ENCODE measurements at regions not wholly inside any gene's neighbourhood (a gene's known extent, or its start where the extent isn't known, plus 50 kb on each side); places are given as distances from the start of the nearest gene placed in this dataset.

- TF ChIP-seq TOX (CRISPR knock-in tag; IDR thresholded peaks at IDR 0.05; ENCODE audit: borderline replicate concordance) (no peak), CREB5 (CRISPR knock-in tag; IDR thresholded peaks at IDR 0.05; ENCODE audit: low read depth) (no peak), ZFP30 (CRISPR knock-in tag; IDR thresholded peaks at IDR 0.05) (no peak), SNAI2 (CRISPR knock-in tag; IDR thresholded peaks at IDR 0.05) (no peak), PATZ1 (CRISPR knock-in tag; IDR thresholded peaks at IDR 0.05; ENCODE audit: borderline replicate concordance) (no peak), PPARA (CRISPR knock-in tag; IDR thresholded peaks at IDR 0.05; ENCODE audit: borderline replicate concordance) (no peak), TCF4 (CRISPR knock-in tag; IDR thresholded peaks at IDR 0.05; ENCODE audit: borderline replicate concordance) (no peak), POU6F1 (CRISPR knock-in tag; IDR thresholded peaks at IDR 0.05; ENCODE audit: borderline replicate concordance, low read depth) (no peak), CSDC2 (CRISPR knock-in tag; IDR thresholded peaks at IDR 0.05) (no peak), RARB (CRISPR knock-in tag; IDR thresholded peaks at IDR 0.05) (no peak), ESRRG (CRISPR knock-in tag; IDR thresholded peaks at IDR 0.05) (no peak), OSR1 (CRISPR knock-in tag; IDR thresholded peaks at IDR 0.05) (no peak), ZNF8 (CRISPR knock-in tag; IDR thresholded peaks at IDR 0.05) (no peak), ZNF565 (CRISPR knock-in tag; conservative IDR thresholded peaks at IDR 0.05; ENCODE audit: low read depth) (no peak), ISL1 (CRISPR knock-in tag; IDR thresholded peaks at IDR 0.05) (no peak), ZFP3 (CRISPR knock-in tag; IDR thresholded peaks at IDR 0.05) (no peak), ARNTL (CRISPR knock-in tag; IDR thresholded peaks at IDR 0.05; ENCODE audit: borderline replicate concordance, low read depth) (no peak), CSRNP3 (CRISPR knock-in tag; IDR thresholded peaks at IDR 0.05) (no peak), GLIS3 (CRISPR knock-in tag; IDR thresholded peaks at IDR 0.05) (no peak)
- no peak for ATAC-seq
These were observed 85.1 kb upstream of the SDK1 start for GRCh38 chr7:3215624-3216585.

GRCh38 chr7:3217166-3217565 is 83.9 kb upstream of the SDK1 start:
- no peak for TF ChIP-seq CREB5 (CRISPR knock-in tag; IDR thresholded peaks at IDR 0.05; ENCODE audit: low read depth)
- TF ChIP-seq ZFP30 (CRISPR knock-in tag; IDR thresholded peaks at IDR 0.05), result no peak
- no peak for TF ChIP-seq ZFP3 (CRISPR knock-in tag; IDR thresholded peaks at IDR 0.05)
- no peak for TF ChIP-seq GLIS3 (CRISPR knock-in tag; IDR thresholded peaks at IDR 0.05)
- TF ChIP-seq TCF4 (CRISPR knock-in tag; IDR thresholded peaks at IDR 0.05; ENCODE audit: borderline replicate concordance), result no peak
- no peak for TF ChIP-seq RARB (CRISPR knock-in tag; IDR thresholded peaks at IDR 0.05)
- no peak for TF ChIP-seq SNAI2 (CRISPR knock-in tag; IDR thresholded peaks at IDR 0.05)
- TF ChIP-seq ISL1 (CRISPR knock-in tag; IDR thresholded peaks at IDR 0.05), result no peak
- ATAC-seq, result no peak

- no peak for ATAC-seq
- no peak for TF ChIP-seq ZNF70 (CRISPR knock-in tag; IDR thresholded peaks at IDR 0.05)
- TF ChIP-seq CSDC2 (CRISPR knock-in tag; IDR thresholded peaks at IDR 0.05), result no peak
- no peak for TF ChIP-seq ARNTL (CRISPR knock-in tag; IDR thresholded peaks at IDR 0.05; ENCODE audit: borderline replicate concordance, low read depth)
- TF ChIP-seq TCF4 (CRISPR knock-in tag; IDR thresholded peaks at IDR 0.05; ENCODE audit: borderline replicate concordance), result no peak
- no peak for TF ChIP-seq ISL1 (CRISPR knock-in tag; IDR thresholded peaks at IDR 0.05)
- TF ChIP-seq CSRNP3 (CRISPR knock-in tag; IDR thresholded peaks at IDR 0.05), result no peak
- TF ChIP-seq ZFP3 (CRISPR knock-in tag; IDR thresholded peaks at IDR 0.05), result no peak
- no peak for TF ChIP-seq GLIS3 (CRISPR knock-in tag; IDR thresholded peaks at IDR 0.05)
These were observed 82.4 kb upstream of the SDK1 start for GRCh38 chr7:3218411-3219225.

All from SK-N-SH treated with all-trans-retinoic acid at 6 μM for 48 hours (cell line).